SK-N-SH (cell line): ENCODE measurements at regions not wholly inside any gene's neighbourhood (a gene's known extent, or its start where the extent isn't known, plus 50 kb on each side); places are given as distances from the start of the nearest gene placed in this dataset.

Experiments
- CTCF ChIA-PET: fragments of 300-600, 350-600 bp; formaldehyde crosslinking; extraction: SDS; loops from one replicate; lab custom pipeline; 2021; lab: Yijun Ruan, JAX
- POLR2A ChIA-PET: fragments of 350-600 bp; sonication (Branson Sonifier 250); formaldehyde crosslinking; extraction: SDS; loops from one replicate; lab custom pipeline; 2020; ENCODE audit warnings: antibody characterized with exemption, inconsistent platforms; lab: Yijun Ruan, JAX
- DNase-seq: peaks from one replicate; pipeline ENCODE4 v3.0.0; 2012
- H2AFZ ChIP-seq: fragments of 200-600 bp; sonication (generic); 2 replicates; pipeline ENCODE4 v1.8.1; 2016; ENCODE audit warnings: antibody characterized with exemption, mild to moderate bottlenecking, low read depth
- H3F3A ChIP-seq: fragments of 200-600 bp; sonication (generic); replicated peaks from 2 replicates; pipeline ENCODE3; 2016; ENCODE audit warnings: antibody characterized with exemption, mild to moderate bottlenecking; ENCODE audit not compliant: insufficient read depth
- H3K27ac ChIP-seq, 2 experiments: fragments of 200-500 bp in 1 of 2; fragments of 200-600 bp in 1 of 2; sonication (Bioruptor generic) in 1 of 2; sonication (generic), shearing (Covaris generic) in 1 of 2; 2 replicates each; pipeline versions ENCODE4 v1.5.1 to v1.6.1; 2014 to 2016; ENCODE audit warnings: low read depth in 2 of 2, inconsistent platforms in 1 of 2, low read length in 1 of 2, mild to moderate bottlenecking in 1 of 2, mixed read lengths in 1 of 2
- H3K27me3 ChIP-seq: fragments of 200-600 bp; sonication (generic), shearing (Covaris generic); 2 replicates; pipeline ENCODE4 v1.6.1; 2016; ENCODE audit warnings: mixed run types; ENCODE audit not compliant: insufficient read depth
- H3K36me3 ChIP-seq, 2 experiments: fragments of 200-500 bp in 1 of 2; fragments of 200-600 bp in 1 of 2; sonication (Bioruptor generic) in 1 of 2; sonication (generic) in 1 of 2; replicated peaks in 1 of 2; 2 replicates each; pipeline versions ENCODE3 to v1.5.1; 2014 to 2016; ENCODE audit warnings: low read length in 1 of 2, mild to moderate bottlenecking in 1 of 2; ENCODE audit not compliant: insufficient read depth in 2 of 2, control insufficient read depth in 1 of 2
- H3K4me1 ChIP-seq, 2 experiments: fragments of 200-500 bp in 1 of 2; fragments of 200-600 bp in 1 of 2; sonication (Bioruptor generic) in 1 of 2; sonication (generic), shearing (Covaris generic) in 1 of 2; 2 replicates each; pipeline versions ENCODE4 v1.5.1 to v1.6.1; 2014 to 2016; ENCODE audit warnings: low read depth in 1 of 2, low read length in 1 of 2, mixed run types in 1 of 2; ENCODE audit not compliant: insufficient read depth in 2 of 2, control insufficient read depth in 1 of 2
- H3K4me2 ChIP-seq: fragments of 200-600 bp; sonication (generic), shearing (Covaris generic); 2 replicates; pipeline ENCODE4 v1.6.1; 2017; ENCODE audit warnings: mixed run types
- H3K4me3 ChIP-seq, 2 experiments: fragments of 200-500 bp in 1 of 2; fragments of 200-600 bp in 1 of 2; sonication (Bioruptor generic) in 1 of 2; sonication (generic), shearing (Covaris generic) in 1 of 2; 2 replicates each; pipeline versions ENCODE4 v1.5.1 to v1.8.1; 2014 to 2016; ENCODE audit warnings: low read depth in 2 of 2, inconsistent platforms in 1 of 2, low read length in 1 of 2, mild to moderate bottlenecking in 1 of 2, mixed read lengths in 1 of 2, moderate library complexity in 1 of 2
- H3K79me2 ChIP-seq: fragments of 200-600 bp; sonication (generic); 2 replicates; pipeline ENCODE4 v1.8.1; 2017; ENCODE audit warnings: mild to moderate bottlenecking; ENCODE audit not compliant: insufficient read depth
- H3K9ac ChIP-seq: fragments of 200-600 bp; sonication (generic); 2 replicates; pipeline ENCODE4 v1.6.1; 2017; ENCODE audit warnings: mixed run types
- H3K9me2 ChIP-seq: fragments of 200-600 bp; sonication (generic); 2 replicates; pipeline ENCODE4 v1.6.1; 2017; ENCODE audit warnings: mixed run types
- H3K9me3 ChIP-seq: fragments of 200-600 bp; sonication (generic); 2 replicates; pipeline ENCODE4 v1.6.1; 2017; ENCODE audit warnings: mixed run types, mild to moderate bottlenecking, moderate library complexity
- H4K20me1 ChIP-seq: fragments of 200-600 bp; sonication (generic); 2 replicates; pipeline ENCODE4 v1.6.1; 2017; ENCODE audit warnings: mild to moderate bottlenecking, mixed run types; ENCODE audit not compliant: insufficient read depth
- CTCF ChIP-seq: fragments of 200-600 bp; sonication (generic); IDR thresholded peaks from 2 replicates; pipeline ENCODE4 v1.6.1; 2017; ENCODE audit warnings: antibody characterized with exemption, mild to moderate bottlenecking, moderate library complexity
- EP300 ChIP-seq, 2 experiments: IDR thresholded peaks; 2 replicates each; pipeline versions ENCODE4 v1.4.0 to v1.6.1; 2012; ENCODE audit warnings: borderline replicate concordance in 1 of 2, low read depth in 1 of 2, low read length in 1 of 2
- FOSL2 ChIP-seq: IDR thresholded peaks from 2 replicates; pipeline ENCODE4 v1.4.0; 2012; ENCODE audit warnings: low read depth, mild to moderate bottlenecking, moderate library complexity, borderline replicate concordance
- MXI1 ChIP-seq: IDR thresholded peaks from 2 replicates; pipeline ENCODE4 v1.6.1; 2012; ENCODE audit warnings: mild to moderate bottlenecking, low read depth, low read length, improper control_type of control experiment
- RAD21 ChIP-seq: IDR thresholded peaks from 2 replicates; pipeline ENCODE4 v1.6.1; 2012; ENCODE audit warnings: mild to moderate bottlenecking, low read length
- RFX5 ChIP-seq: IDR thresholded peaks from 2 replicates; pipeline ENCODE4 v1.6.1; 2012; ENCODE audit warnings: mild to moderate bottlenecking, improper control_type of control experiment, low read length
- SMC3 ChIP-seq: IDR thresholded peaks from 2 replicates; pipeline ENCODE4 v1.6.1; 2012; ENCODE audit warnings: low read depth, low read length, improper control_type of control experiment
- TAF1 ChIP-seq: IDR thresholded peaks from 2 replicates; pipeline ENCODE4 v1.6.1; 2012; ENCODE audit warnings: low read depth, mild to moderate bottlenecking, low read length, moderate library complexity, borderline replicate concordance
- TEAD4 ChIP-seq: IDR thresholded peaks from 2 replicates; pipeline ENCODE4 v1.4.0; 2012; ENCODE audit warnings: mild to moderate bottlenecking, borderline replicate concordance; ENCODE audit not compliant: insufficient read depth
- YY1 ChIP-seq: IDR thresholded peaks from 2 replicates; pipeline ENCODE4 v1.4.0; 2012; ENCODE audit warnings: low read depth, mild to moderate bottlenecking
- WGBS: methylation state at CpG from one replicate; pipeline ENCODE4 v1.1.6; 2017; ENCODE audit warnings: low lambda C conversion rate; 5-methylcytosine and 5-hydroxymethylcytosine counted together

DNA sequence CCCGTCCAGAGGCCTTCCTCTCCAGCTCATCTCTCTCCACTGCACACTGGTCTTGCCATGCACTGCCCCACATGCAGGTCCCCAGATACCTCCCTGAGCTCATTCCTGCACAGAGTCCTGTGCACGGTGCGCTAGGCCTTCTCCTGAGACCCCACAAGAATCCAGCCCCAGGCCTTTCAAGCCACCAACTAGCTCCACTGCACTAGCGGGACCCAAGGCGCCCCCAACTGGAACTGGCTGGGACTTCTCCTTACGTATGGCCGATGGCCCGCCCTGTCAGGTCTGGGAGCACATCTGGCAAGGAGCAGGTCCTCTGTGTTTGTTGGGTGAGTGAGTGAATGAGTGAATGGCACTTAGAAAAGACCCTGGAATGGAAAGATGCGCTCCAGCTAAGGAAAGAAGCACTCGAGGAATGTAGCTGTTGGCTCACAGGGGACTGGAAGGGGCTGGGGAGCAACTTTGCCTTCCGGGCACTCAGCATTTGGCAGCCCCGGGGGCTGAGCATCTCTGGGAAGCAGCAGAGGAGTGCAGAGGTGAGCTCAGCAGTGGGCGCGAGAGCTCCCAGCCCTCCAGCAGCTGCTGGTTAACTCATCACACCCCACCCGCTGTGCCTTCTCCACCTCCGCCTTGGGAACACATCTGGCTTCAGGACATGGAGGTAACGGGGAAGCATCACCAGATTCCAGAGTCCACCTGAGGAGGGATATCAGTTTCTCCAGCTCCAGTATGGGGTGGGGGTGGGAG, 223.1 kb downstream of the GLI2 start:
- Histone ChIP-seq H3K36me3 (no peaks in the 10 kb centered on the region), H3K27me3 (no peaks in the 10 kb centered on the region), H3F3A (no peaks in the 10 kb centered on the region), H3K27ac (peak overlapping the region in 1 of 2 experiments; percentile 36; a peak in 1 of 4 replicates), H3K4me1 (peaks cover 0 to 44% of the 10 kb centered on the region in 2 experiments; a peak in 1 of 4 replicates), H3K4me3 (no peak overlapping the region), H4K20me1 (no peaks in the 10 kb centered on the region), H3K79me2 (no peaks in the 10 kb centered on the region), H3K9ac (no peak overlapping the region), H3K4me2 (no peak overlapping the region), H3K9me3 (no peaks in the 10 kb centered on the region), H2AFZ (no peak overlapping the region), H3K9me2 (no peaks in the 10 kb centered on the region)
- no peak for TF ChIP-seq RFX5
- no peak for TF ChIP-seq TAF1
- TF ChIP-seq CTCF, result peak; percentile 52
- TF ChIP-seq RAD21, result peak; percentile 37; the same call in 1 of the 2 replicates
- no peak for TF ChIP-seq TEAD4
- TF ChIP-seq YY1, result no peak
- TF ChIP-seq SMC3, result peak; percentile 35; the same call in 1 of the 2 replicates
- TF ChIP-seq FOSL2, result no peak
- DNase-seq, result peak; percentile 66
- POLR2A ChIA-PET, result interaction anchor here (1.1 to 1.8 kb wide), 2 partner anchors 10 to 102 kb away, joined by 3 to 5 read pairs; no protein-coding TSS in a partner anchor
- WGBS, result 89% methylated on average over 12 of the region's 17 CpGs
- CTCF ChIA-PET, result interaction anchor here (0.6 to 2.8 kb wide), 16 partner anchors 10 to 263 kb away, joined by 3 to 10 read pairs (median 3); no protein-coding TSS in a partner anchor

DNA sequence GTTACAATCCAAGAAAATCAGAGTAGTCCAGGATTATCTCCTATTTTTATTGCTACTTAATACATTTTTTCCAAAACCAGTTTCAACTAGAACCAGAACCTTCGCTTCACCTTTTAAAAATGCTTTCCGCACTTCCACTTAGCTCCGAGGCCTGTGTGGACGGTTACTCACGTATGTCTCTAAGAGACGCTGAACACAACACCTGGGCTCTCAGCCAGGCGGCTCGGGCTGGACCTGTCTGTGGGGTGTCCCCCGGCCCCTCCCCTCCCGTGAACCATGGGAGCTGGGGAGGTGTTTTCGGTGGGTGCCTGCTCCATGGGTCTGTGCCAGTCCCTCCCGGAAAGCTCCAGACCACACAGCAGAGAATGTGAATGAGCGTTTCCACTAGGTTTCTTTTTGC, 223.8 kb downstream of the GLI2 start:
- 74% methylated on average over 9 of the region's 13 CpGs for WGBS
- Histone ChIP-seq H3K27ac (no peak overlapping the region; a peak in 1 of 4 replicates), H2AFZ (no peak overlapping the region), H3K36me3 (no peaks in the 10 kb centered on the region), H3K9ac (no peak overlapping the region), H3K4me3 (no peak overlapping the region), H3K4me2 (no peak overlapping the region), H3K9me2 (no peaks in the 10 kb centered on the region), H3F3A (no peaks in the 10 kb centered on the region), H3K27me3 (no peaks in the 10 kb centered on the region), H3K4me1 (peaks cover 0 to 38% of the 10 kb centered on the region in 2 experiments; a peak in 1 of 4 replicates), H3K79me2 (no peaks in the 10 kb centered on the region), H4K20me1 (no peaks in the 10 kb centered on the region), H3K9me3 (no peaks in the 10 kb centered on the region)
- CTCF ChIA-PET, result interaction anchor here (0.6 to 2.8 kb wide), 16 partner anchors 11 to 264 kb away, joined by 3 to 10 read pairs (median 3); no protein-coding TSS in a partner anchor
- no peak for TF ChIP-seq MXI1
- peak in 1 of 2 experiments; percentile 32; a peak in 1 of 4 replicates for TF ChIP-seq EP300 (IDR thresholded peaks at IDR 0.05; ENCODE audit: borderline replicate concordance in 1 of 2, low read depth in 1 of 2, low read length in 1 of 2)
- no peak for TF ChIP-seq TAF1
- peak; percentile 52 for DNase-seq
- POLR2A ChIA-PET, result interaction anchor here (1.1 to 1.8 kb wide), 2 partner anchors 11 to 103 kb away, joined by 3 to 5 read pairs; no protein-coding TSS in a partner anchor
